Gastroesophageal sphincter (tissue), 4 donors: ENCODE measurements at regions not wholly inside any gene's neighbourhood (a gene's known extent, or its start where the extent isn't known, plus 50 kb on each side); places are given as distances from the start of the nearest gene placed in this dataset.

Experiments used
- ATAC-seq: fragments of 150-250 bp; one replicate; pipeline ENCODE4 v1.9.1; 2016; ENCODE audit warnings: mild to moderate bottlenecking, moderate library complexity
- H3K27ac ChIP-seq, 4 donors: fragments of 200-600 bp; sonication (generic) in 3 of 4; 1 replicate in 3 of 4; 2 replicates in 1 of 4; pipeline ENCODE4 v1.5.1; 2016 to 2019
- H3K27me3 ChIP-seq: fragments of 200-600 bp; sonication (generic); one replicate; pipeline ENCODE4 v1.5.1; 2019
- H3K36me3 ChIP-seq, 2 donors: fragments of 200-600 bp; sonication (generic); one replicate each; pipeline ENCODE4 v1.5.1; 2019; ENCODE audit warnings: control low read depth in 1 of 2
- H3K4me1 ChIP-seq, 3 donors: fragments of 200-600 bp; sonication (generic); 1 replicate in 2 of 3; 2 replicates in 1 of 3; pipeline ENCODE4 v1.5.1; 2016 to 2019; ENCODE audit warnings: control low read depth in 2 of 3
- H3K4me3 ChIP-seq, 2 donors: fragments of 200-600 bp; sonication (generic); one replicate each; pipeline ENCODE4 v1.5.1; 2019; ENCODE audit warnings: mild to moderate bottlenecking in 1 of 2, moderate library complexity in 1 of 2
- H3K9me3 ChIP-seq, 3 donors: fragments of 200-600 bp; sonication (generic); one replicate each; pipeline ENCODE4 v1.5.1; 2017 to 2019; ENCODE audit warnings: control low read depth in 2 of 3
- CTCF ChIP-seq, 4 experiments: fragments of 200-600 bp in 2 of 4; fragments of 450-650 bp in 2 of 4; sonication (generic) in 1 of 4; IDR thresholded peaks; one replicate each; pipeline ENCODE4 v1.5.1; 2017 to 2019; ENCODE audit warnings: antibody characterized with exemption in 4 of 4, mild to moderate bottlenecking in 2 of 4, moderate library complexity in 2 of 4
- EP300 ChIP-seq: sonication (generic); formaldehyde crosslinking; IDR thresholded peaks from one replicate; pipeline ENCODE4 v1.6.1; 2017; ENCODE audit warnings: antibody characterized with exemption, mild to moderate bottlenecking
- POLR2A ChIP-seq, 2 donors: fragments of 450-650 bp; IDR thresholded peaks; one replicate each; pipeline ENCODE4 v1.6.1; 2017; ENCODE audit warnings: antibody characterized with exemption in 2 of 2, mild to moderate bottlenecking in 2 of 2, moderate library complexity in 1 of 2
- POLR2AphosphoS5 ChIP-seq: sonication (generic); formaldehyde crosslinking; IDR thresholded peaks from one replicate; pipeline ENCODE4 v1.6.1; 2017; ENCODE audit warnings: antibody characterized with exemption
- WGBS, 2 donors: methylation state at CpG; one replicate each; pipeline ENCODE4 v1.1.5; 2018; ENCODE audit warnings: low coverage in 1 of 2; 5-methylcytosine and 5-hydroxymethylcytosine counted together

DNA sequence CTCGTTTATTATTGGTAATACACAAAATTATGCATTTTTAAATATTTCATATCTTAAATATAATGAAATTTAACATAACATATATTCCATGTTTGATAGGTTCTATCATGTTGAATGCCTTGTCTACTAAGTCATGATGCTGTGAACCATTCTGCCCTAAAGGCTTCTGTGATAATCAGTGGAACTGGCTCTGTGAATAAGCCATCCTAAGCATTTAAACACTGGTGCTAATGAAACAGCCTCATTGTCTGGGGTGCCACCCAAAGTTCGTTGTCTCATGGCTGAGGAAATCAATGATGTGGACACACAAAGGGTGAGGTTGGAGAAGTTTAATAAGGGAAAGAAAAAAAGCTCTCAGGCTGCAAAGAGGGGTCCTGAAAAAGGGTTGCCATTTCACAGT, 264.7 kb upstream of the ZRANB2 start:
- Histone ChIP-seq H3K4me1 (no peaks in the 10 kb centered on the region), H3K36me3 (no peaks in the 10 kb centered on the region), H3K9me3 (no peaks in the 10 kb centered on the region), H3K4me3 (no peak overlapping the region), H3K27ac (no peak overlapping the region), H3K27me3 (no peaks in the 10 kb centered on the region)
- TF ChIP-seq EP300 (no peak), POLR2AphosphoS5 (no peak), CTCF (IDR thresholded peaks at IDR 0.05) (no peak), POLR2A (IDR thresholded peaks at IDR 0.05) (no peak)
- no peak for ATAC-seq
- 42 to 60% methylated on average over 1 of the region's 2 CpGs for WGBS, 2 donors

DNA sequence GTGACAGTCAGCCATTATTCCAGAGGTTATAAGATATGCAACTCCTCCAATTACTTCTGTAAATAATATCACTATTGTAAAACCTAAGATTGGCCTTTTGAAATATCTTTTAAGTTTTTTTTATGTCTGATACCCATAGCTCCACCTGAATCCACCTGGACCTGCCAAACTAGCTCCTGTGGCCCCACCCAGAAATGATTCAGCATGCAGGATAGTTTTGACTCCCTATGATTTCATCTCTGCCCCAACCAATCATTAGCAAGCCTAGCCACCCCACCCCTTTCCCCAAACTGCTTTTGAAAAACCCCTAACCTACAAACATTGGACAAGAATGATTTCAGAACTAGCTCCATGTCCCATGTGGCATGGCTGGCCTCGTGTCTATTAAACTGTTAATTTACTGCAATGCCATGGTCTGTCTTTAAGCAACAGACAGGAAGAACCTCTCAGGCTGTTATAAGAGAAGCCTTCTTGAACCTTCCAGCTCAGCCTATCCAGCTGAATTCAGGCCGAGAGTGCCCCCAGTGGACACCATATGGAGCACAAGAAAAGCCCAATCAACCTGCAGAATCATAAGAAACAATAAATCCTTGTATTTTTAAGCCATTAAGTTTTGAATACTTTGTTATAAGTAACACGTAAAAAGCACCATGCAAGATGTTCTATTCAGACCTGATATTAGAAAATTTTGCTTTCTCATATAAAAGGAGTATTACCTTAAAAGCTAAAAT, 263.0 kb upstream of the ZRANB2 start:
- ATAC-seq = no peak
- no peaks in the 10 kb centered on the region for H3K4me1 ChIP-seq
- H3K36me3 ChIP-seq = no peaks in the 10 kb centered on the region
- H3K9me3 ChIP-seq = peaks cover 0 to 6% (median 0%) of the 10 kb centered on the region in 3 donors
- WGBS, 2 donors = 72 to 73% methylated on average over 3 of the region's 3 CpGs
- no peak overlapping the region for H3K27ac ChIP-seq
- no peaks in the 10 kb centered on the region for H3K27me3 ChIP-seq
- H3K4me3 ChIP-seq = no peak overlapping the region
- TF ChIP-seq EP300 = no peak
- no peak for TF ChIP-seq POLR2AphosphoS5
- no peak for TF ChIP-seq CTCF (IDR thresholded peaks at IDR 0.05)
- TF ChIP-seq POLR2A (IDR thresholded peaks at IDR 0.05) = no peak

DNA sequence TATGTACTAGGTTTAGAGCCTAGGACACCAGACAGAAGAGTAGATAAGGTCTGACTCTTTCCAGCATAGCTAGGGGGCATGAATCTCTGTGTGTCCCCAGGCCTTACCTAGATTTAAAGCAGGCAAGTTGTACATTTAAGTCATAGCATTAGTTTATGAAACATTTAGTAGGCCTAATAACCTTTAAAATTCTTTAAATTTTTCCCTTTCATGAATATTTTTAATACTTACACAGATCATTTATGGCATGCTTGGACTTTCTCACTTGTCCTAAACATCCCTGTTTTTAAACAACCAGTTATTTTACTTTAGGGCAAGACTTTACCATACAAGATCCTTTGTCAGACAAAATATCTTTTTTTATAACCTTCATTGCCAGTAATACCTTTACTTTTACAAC, 258.4 kb upstream of the ZRANB2 start:
- H3K4me3 ChIP-seq = no peak overlapping the region
- TF ChIP-seq EP300 (no peak), CTCF (IDR thresholded peaks at IDR 0.05) (no peak), POLR2AphosphoS5 (no peak), POLR2A (IDR thresholded peaks at IDR 0.05) (no peak)
- no peaks in the 10 kb centered on the region for H3K36me3 ChIP-seq
- H3K27ac ChIP-seq = no peak overlapping the region
- ATAC-seq = no peak
- no peaks in the 10 kb centered on the region for H3K4me1 ChIP-seq
- peaks cover 0 to 6% (median 0%) of the 10 kb centered on the region in 3 donors for H3K9me3 ChIP-seq
- no peaks in the 10 kb centered on the region for H3K27me3 ChIP-seq

GRCh38 chr1:71330991-71331390, 250.2 kb upstream of the ZRANB2 start:
- H3K9me3 ChIP-seq = peaks cover 0 to 7% (median 0%) of the 10 kb centered on the region in 3 donors
- H3K27me3 ChIP-seq = no peaks in the 10 kb centered on the region
- no peak overlapping the region for H3K27ac ChIP-seq
- TF ChIP-seq EP300 (no peak), CTCF (IDR thresholded peaks at IDR 0.05) (no peak), POLR2AphosphoS5 (no peak), POLR2A (IDR thresholded peaks at IDR 0.05) (no peak)
- no peak for ATAC-seq
- H3K4me1 ChIP-seq = no peaks in the 10 kb centered on the region
- no peak overlapping the region for H3K4me3 ChIP-seq
- no peaks in the 10 kb centered on the region for H3K36me3 ChIP-seq

- Histone ChIP-seq H3K27me3 (no peaks in the 10 kb centered on the region), H3K9me3 (peaks cover 0 to 11% (median 0%) of the 10 kb centered on the region in 3 donors), H3K4me3 (no peak overlapping the region), H3K36me3 (no peaks in the 10 kb centered on the region), H3K4me1 (no peaks in the 10 kb centered on the region), H3K27ac (no peak overlapping the region)
- WGBS, 2 donors = 11 to 29% methylated on average over 1 of the region's 1 CpG
- ATAC-seq = no peak
- TF ChIP-seq POLR2AphosphoS5 (no peak), POLR2A (IDR thresholded peaks at IDR 0.05) (no peak), CTCF (IDR thresholded peaks at IDR 0.05) (no peak), EP300 (no peak)
Observed at GRCh38 chr1:71324671-71325267, 243.9 kb upstream of the ZRANB2 start.
